ENCODE measurements at regions not wholly inside any gene's neighbourhood (a gene's known extent, or its start where the extent isn't known, plus 50 kb on each side); places are given as distances from the start of the nearest gene placed in this dataset.

DNA sequence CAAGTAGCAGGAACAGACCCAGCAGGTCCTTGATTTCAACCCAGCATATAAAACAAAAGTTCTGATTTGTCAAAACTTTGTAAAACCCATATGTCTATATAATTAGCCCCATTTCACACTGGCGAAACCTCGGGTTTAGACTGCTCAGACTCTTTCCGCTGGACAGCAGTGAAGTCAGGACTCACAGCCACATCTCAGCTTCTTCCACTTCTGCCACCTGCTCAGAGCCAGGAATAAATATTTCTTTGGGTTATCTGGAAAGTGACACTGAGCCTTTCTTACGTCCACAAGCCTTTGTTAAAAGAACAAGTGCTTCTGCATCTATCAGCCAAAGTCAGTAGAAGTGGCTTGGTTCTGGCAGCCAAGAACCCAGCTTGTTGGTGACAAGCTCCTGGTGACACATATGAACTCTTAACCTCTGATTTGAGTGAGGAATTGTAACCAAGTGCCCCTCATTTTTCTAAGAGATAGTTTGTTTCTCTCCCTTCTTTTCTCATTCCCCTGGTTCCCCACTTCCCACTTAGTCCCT is 118.1 kb upstream of the CHD2 start:
- TF ChIP-seq, protein P1, sequence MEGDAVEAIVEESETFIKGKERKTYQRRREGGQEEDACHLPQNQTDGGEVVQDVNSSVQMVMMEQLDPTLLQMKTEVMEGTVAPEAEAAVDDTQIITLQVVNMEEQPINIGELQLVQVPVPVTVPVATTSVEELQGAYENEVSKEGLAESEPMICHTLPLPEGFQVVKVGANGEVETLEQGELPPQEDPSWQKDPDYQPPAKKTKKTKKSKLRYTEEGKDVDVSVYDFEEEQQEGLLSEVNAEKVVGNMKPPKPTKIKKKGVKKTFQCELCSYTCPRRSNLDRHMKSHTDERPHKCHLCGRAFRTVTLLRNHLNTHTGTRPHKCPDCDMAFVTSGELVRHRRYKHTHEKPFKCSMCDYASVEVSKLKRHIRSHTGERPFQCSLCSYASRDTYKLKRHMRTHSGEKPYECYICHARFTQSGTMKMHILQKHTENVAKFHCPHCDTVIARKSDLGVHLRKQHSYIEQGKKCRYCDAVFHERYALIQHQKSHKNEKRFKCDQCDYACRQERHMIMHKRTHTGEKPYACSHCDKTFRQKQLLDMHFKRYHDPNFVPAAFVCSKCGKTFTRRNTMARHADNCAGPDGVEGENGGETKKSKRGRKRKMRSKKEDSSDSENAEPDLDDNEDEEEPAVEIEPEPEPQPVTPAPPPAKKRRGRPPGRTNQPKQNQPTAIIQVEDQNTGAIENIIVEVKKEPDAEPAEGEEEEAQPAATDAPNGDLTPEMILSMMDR (IDR thresholded peaks at IDR 0.05): no peak
- TF ChIP-seq POLR2AphosphoS5 (IDR thresholded peaks at IDR 0.05): no peak
- TF ChIP-seq EP300 (IDR thresholded peaks at IDR 0.05): no peak

Measured in esophagus muscularis mucosa (tissue), 4 donors.